HFFc6 (cell line): ENCODE measurements at regions not wholly inside any gene's neighbourhood (a gene's known extent, or its start where the extent isn't known, plus 50 kb on each side); places are given as distances from the start of the nearest gene placed in this dataset.
A peak's percentile ranks its signal among the peaks of the same experiment; 100 is the strongest.
"Not testable (repeated sequence)": the region's sequence is repeated elsewhere in the genome, so short reads cannot be mapped to it uniquely, and the experiment has no call there.

Experiments used
- DNase-seq: peaks from one replicate; pipeline ENCODE4 v3.0.0-alpha.2; 2018
- H3K27ac Mint-ChIP-seq: 2 replicates; pipeline ENCODE4 v1.8.0; 2020; ENCODE audit warnings: mild to moderate bottlenecking, mixed read lengths
- H3K27me3 Mint-ChIP-seq: 2 replicates; pipeline ENCODE4 v1.8.0; 2021; ENCODE audit warnings: mild to moderate bottlenecking, moderate library complexity, mixed read lengths; ENCODE audit not compliant: insufficient read depth
- H3K36me3 Mint-ChIP-seq: 2 replicates; pipeline ENCODE4 v1.8.0; 2021; ENCODE audit warnings: low read depth, mixed read lengths
- H3K4me1 Mint-ChIP-seq: 2 replicates; pipeline ENCODE4 v1.8.0; 2020; ENCODE audit warnings: low read depth, mixed read lengths
- H3K4me3 Mint-ChIP-seq: 2 replicates; pipeline ENCODE4 v1.8.0; 2020; ENCODE audit warnings: mild to moderate bottlenecking, moderate library complexity, mixed read lengths
- H3K9me3 Mint-ChIP-seq: 2 replicates; pipeline ENCODE4 v1.8.0; 2020; ENCODE audit warnings: mild to moderate bottlenecking, mixed read lengths
- TF ChIP-seq, protein P1 (sequence below): fragments of 200-600 bp; sonication (generic); IDR thresholded peaks from 2 replicates; pipeline ENCODE4 v1.5.0; 2021; ENCODE audit warnings: antibody characterized with exemption, mild to moderate bottlenecking

- H3K27me3 Mint-ChIP-seq, H3K4me3 Mint-ChIP-seq, H3K4me1 Mint-ChIP-seq, H3K36me3 Mint-ChIP-seq, H3K27ac Mint-ChIP-seq, DNase-seq, H3K9me3 Mint-ChIP-seq: not testable (repeated sequence)
These were observed 100.2 kb upstream of the CLEC6A start for GRCh38 chr12:8355531-8355930.

GRCh38 chr12:8373744-8374143, 82.0 kb upstream of the CLEC6A start:
- not testable (repeated sequence) for H3K36me3 Mint-ChIP-seq, H3K4me1 Mint-ChIP-seq, H3K27ac Mint-ChIP-seq, DNase-seq, H3K27me3 Mint-ChIP-seq, H3K9me3 Mint-ChIP-seq, H3K4me3 Mint-ChIP-seq
- TF ChIP-seq, protein P1, sequence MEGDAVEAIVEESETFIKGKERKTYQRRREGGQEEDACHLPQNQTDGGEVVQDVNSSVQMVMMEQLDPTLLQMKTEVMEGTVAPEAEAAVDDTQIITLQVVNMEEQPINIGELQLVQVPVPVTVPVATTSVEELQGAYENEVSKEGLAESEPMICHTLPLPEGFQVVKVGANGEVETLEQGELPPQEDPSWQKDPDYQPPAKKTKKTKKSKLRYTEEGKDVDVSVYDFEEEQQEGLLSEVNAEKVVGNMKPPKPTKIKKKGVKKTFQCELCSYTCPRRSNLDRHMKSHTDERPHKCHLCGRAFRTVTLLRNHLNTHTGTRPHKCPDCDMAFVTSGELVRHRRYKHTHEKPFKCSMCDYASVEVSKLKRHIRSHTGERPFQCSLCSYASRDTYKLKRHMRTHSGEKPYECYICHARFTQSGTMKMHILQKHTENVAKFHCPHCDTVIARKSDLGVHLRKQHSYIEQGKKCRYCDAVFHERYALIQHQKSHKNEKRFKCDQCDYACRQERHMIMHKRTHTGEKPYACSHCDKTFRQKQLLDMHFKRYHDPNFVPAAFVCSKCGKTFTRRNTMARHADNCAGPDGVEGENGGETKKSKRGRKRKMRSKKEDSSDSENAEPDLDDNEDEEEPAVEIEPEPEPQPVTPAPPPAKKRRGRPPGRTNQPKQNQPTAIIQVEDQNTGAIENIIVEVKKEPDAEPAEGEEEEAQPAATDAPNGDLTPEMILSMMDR, result peak; percentile 67

- H3K4me1 Mint-ChIP-seq, H3K27ac Mint-ChIP-seq, H3K4me3 Mint-ChIP-seq, H3K27me3 Mint-ChIP-seq, H3K36me3 Mint-ChIP-seq, DNase-seq, H3K9me3 Mint-ChIP-seq: not testable (repeated sequence)
These were observed 80.6 kb upstream of the CLEC6A start for GRCh38 chr12:8375122-8375521.

DNA sequence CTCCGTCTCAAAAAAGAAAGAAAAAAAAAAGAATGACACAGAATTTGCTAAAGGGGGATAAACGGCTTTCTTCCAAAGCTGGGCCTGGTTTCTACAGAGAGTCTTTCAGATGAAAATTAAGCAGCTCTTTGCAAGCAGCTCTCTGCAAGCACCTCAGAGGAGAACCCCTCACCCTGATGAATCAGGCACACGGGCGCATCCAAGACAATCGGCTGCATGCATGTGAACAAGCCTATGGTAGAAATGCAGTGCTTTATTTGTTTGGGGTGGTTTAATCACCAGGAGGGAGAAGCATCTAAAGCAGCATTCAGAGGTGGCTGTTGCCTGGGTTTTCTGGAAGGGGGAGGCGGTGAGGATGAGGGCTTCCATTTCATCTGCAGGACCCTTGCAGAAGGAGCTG, 78.0 kb upstream of the CLEC6A start:
- not testable (repeated sequence) for H3K4me3 Mint-ChIP-seq, H3K27ac Mint-ChIP-seq

GRCh38 chr12:8382556-8382955, 73.2 kb upstream of the CLEC6A start:
- not testable (repeated sequence) for H3K4me3 Mint-ChIP-seq, H3K4me1 Mint-ChIP-seq, H3K36me3 Mint-ChIP-seq, DNase-seq, H3K27ac Mint-ChIP-seq, H3K9me3 Mint-ChIP-seq
- H3K27me3 Mint-ChIP-seq, result peaks cover 16% of the 10 kb centered on the region

More for the DNA sequence above, 78.0 kb upstream of the CLEC6A start:
- not testable (repeated sequence) for DNase-seq, H3K4me1 Mint-ChIP-seq, H3K36me3 Mint-ChIP-seq, H3K9me3 Mint-ChIP-seq
- H3K27me3 Mint-ChIP-seq, result peaks cover 15% of the 10 kb centered on the region

GRCh38 chr12:8384686-8385085, 71.1 kb upstream of the CLEC6A start:
- peaks cover 27% of the 10 kb centered on the region for H3K27me3 Mint-ChIP-seq
- H3K27ac Mint-ChIP-seq, H3K36me3 Mint-ChIP-seq, H3K4me3 Mint-ChIP-seq, H3K9me3 Mint-ChIP-seq, DNase-seq, H3K4me1 Mint-ChIP-seq: not testable (repeated sequence)

GRCh38 chr12:8385431-8385830, 70.3 kb upstream of the CLEC6A start:
- not testable (repeated sequence) for H3K36me3 Mint-ChIP-seq, DNase-seq, H3K4me3 Mint-ChIP-seq, H3K4me1 Mint-ChIP-seq, H3K9me3 Mint-ChIP-seq, H3K27ac Mint-ChIP-seq
- H3K27me3 Mint-ChIP-seq, result peaks cover 23% of the 10 kb centered on the region

- H3K4me3 Mint-ChIP-seq, H3K9me3 Mint-ChIP-seq, H3K27ac Mint-ChIP-seq, DNase-seq, H3K36me3 Mint-ChIP-seq, H3K4me1 Mint-ChIP-seq: not testable (repeated sequence)
- H3K27me3 Mint-ChIP-seq, result peaks cover 20% of the 10 kb centered on the region
These were observed 69.1 kb upstream of the CLEC6A start for GRCh38 chr12:8386661-8387060.

DNA sequence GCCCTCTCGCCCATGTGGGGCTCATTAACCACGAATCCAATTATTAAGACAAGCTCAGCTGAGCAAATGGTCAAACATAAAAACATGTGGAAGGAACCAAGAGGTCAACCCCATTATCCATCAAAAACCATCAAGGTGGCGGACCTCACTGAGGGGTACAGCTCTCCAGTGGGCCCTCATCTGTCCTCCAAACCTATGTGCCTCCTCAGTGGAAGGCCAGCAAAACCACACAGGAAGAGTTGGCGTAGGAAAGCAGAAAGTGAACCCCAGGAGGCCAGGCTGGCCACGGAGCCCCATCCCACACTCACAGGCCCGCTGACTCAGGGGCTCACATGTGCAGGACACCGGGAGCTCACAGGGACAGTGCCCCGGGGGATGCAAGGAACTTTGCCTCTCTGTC, 66.5 kb upstream of the CLEC6A start:
- H3K27ac Mint-ChIP-seq, H3K36me3 Mint-ChIP-seq, DNase-seq, H3K9me3 Mint-ChIP-seq, H3K4me1 Mint-ChIP-seq: not testable (repeated sequence)
- peaks cover 27% of the 10 kb centered on the region for H3K27me3 Mint-ChIP-seq
- H3K4me3 Mint-ChIP-seq, result peak overlapping the region; percentile 9; the same call in 1 of the 2 replicates

GRCh38 chr12:8390001-8390777, 65.6 kb upstream of the CLEC6A start:
- not testable (repeated sequence) for H3K4me1 Mint-ChIP-seq, H3K4me3 Mint-ChIP-seq, H3K36me3 Mint-ChIP-seq, DNase-seq, H3K9me3 Mint-ChIP-seq, H3K27ac Mint-ChIP-seq
- peaks cover 23% of the 10 kb centered on the region for H3K27me3 Mint-ChIP-seq
- TF ChIP-seq, protein P1, result peak; percentile 80
